ENCODE measurements at regions not wholly inside any gene's neighbourhood (a gene's known extent, or its start where the extent isn't known, plus 50 kb on each side); places are given as distances from the start of the nearest gene placed in this dataset.
A peak's percentile ranks its signal among the peaks of the same experiment; 100 is the strongest.
"Not testable (repeated sequence)": the region's sequence is repeated elsewhere in the genome, so short reads cannot be mapped to it uniquely, and the experiment has no call there.

DNA sequence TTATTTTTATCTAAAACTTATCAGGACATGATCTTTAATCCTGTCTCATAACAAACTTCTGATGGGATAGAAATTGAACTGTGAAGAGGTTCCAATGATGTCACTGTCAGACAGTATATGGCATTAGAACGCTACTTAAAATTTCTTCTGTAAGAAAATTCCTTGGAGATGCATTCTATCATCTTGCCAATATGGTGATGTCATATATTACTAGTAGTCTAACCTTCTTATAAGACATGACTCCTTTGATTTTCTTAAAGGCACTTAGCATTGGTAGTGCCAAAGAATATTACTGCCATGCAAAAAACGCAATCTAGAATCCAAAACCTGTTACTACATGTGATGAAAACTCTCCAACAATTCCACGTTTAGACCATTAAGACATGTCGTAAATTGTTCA, 131.1 kb downstream of the SLC25A46 start:
- DNase-seq (ENCODE audit: low read depth in 2 of 2) = no peak

GRCh38 chr5:110872200-110872599, 133.4 kb downstream of the SLC25A46 start:
- no peak for DNase-seq (ENCODE audit: low read depth in 2 of 2)

DNA sequence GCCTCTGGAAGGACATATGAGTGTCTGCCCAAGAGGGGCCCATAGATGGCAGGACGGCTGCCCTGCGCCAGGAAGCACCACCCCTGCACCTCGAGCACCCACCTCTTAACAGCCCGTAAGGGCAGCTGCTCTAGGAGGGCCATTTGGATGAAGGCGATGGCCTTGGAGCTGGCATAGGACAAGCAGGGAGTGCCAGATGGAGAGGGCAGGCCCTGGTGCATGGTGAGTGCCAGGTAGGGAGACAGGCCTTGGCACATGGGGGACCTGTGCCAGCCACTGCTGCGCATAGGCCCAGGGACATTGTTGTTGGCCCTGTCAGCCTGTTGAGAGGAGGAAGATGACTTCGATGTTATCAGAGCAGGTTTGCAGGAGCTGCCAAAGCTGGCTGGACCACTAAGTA, 134.2 kb downstream of the SLC25A46 start:
- DNase-seq (ENCODE audit: low read depth in 2 of 2) = no peak

DNA sequence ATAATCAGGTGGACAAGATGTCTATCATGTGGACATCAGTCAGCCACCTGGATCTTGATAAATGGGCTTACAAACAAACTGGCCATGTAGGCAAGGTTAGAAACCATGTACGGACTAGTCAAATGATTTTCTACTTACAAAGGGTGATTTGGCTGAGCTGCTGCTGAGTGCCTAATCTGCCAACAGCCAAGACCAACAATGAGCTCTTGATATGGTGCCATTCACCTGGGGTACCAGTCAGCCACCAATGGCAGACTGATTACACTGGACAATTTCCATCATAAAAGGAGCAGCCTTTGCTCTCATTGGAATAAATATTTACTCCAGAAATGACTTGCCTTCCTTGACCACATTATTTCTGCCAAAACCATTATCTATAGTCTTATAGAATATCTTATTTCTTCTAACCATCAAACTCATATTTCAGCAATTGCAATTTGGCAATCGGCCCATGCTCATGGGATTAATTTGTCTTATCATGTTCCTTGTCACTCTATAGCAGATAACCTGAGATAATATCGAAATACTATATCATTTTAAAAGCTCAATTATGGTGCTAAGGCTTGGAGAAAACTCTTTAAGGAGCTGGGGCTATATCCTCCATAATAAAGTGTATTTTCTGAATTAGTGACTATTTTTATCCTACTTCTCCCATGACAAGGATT, 135.1 kb downstream of the SLC25A46 start:
- DNase-seq (ENCODE audit: low read depth in 2 of 2) = no peak

DNA sequence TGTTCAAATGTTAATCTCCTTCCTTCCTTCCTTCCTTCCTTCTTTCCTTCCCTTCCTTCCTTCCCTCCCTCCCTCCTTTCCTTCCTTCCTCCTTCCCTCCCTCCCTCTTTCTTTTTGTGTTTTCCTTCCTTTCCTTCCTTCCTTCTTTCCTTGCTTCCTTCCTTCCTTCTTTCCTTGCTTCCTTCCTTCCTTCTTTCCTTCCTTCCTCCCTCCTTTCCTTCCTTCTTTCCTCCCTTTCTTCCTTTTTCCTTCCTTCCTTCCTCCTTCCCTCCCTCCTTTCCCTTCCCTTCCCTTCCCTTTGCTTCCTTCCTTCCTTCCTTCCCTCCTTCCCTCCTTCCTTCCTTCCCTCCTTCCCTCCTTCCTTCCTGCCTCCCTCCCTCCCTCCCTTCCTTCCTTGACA, 136.3 kb downstream of the SLC25A46 start:
- not testable (repeated sequence) for DNase-seq (ENCODE audit: low read depth in 2 of 2)

- no peak for DNase-seq (ENCODE audit: low read depth in 2 of 2)
These were observed 139.3 kb downstream of the SLC25A46 start for GRCh38 chr5:110878115-110878514.

GRCh38 chr5:110879675-110880074, 140.9 kb downstream of the SLC25A46 start:
- no peak for DNase-seq (ENCODE audit: low read depth in 2 of 2)

- DNase-seq (ENCODE audit: low read depth in 2 of 2) = peak; percentile 50 to 58
These were observed 141.6 kb downstream of the SLC25A46 start for GRCh38 chr5:110880413-110880812.

GRCh38 chr5:110884005-110884404, 145.2 kb downstream of the SLC25A46 start:
- no peak for DNase-seq (ENCODE audit: low read depth in 2 of 2)

DNA sequence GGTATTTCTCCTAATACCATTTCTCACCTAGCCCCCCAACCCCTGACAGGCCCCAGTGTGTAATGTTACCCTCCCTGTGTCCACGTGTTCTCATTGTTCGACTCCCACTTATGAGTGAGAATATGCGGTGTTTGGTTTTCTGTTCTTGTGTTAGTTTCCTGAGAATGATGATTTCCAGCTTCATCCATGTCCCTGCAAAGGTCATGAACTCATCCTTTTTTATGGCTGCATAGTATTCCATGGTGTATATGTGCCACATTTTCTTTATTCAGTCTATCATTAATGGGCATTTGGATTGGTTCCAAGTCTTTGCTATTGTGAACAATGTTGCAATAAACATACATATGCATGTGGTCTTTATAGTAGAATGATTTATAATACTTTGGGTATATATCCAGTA, 148.4 kb downstream of the SLC25A46 start:
- DNase-seq (ENCODE audit: low read depth in 2 of 2) = not testable (repeated sequence)

- not testable (repeated sequence) for DNase-seq (ENCODE audit: low read depth in 2 of 2)
These were observed 155.2 kb downstream of the SLC25A46 start for GRCh38 chr5:110893854-110894483.

GRCh38 chr5:110894805-110895204, 156.0 kb downstream of the SLC25A46 start:
- DNase-seq (ENCODE audit: low read depth in 2 of 2) = no peak

GRCh38 chr5:110896901-110897300, 158.1 kb downstream of the SLC25A46 start:
- DNase-seq (ENCODE audit: low read depth in 2 of 2) = peak; percentile 55 to 56

GRCh38 chr5:110899566-110900412, 161.0 kb downstream of the SLC25A46 start:
- DNase-seq (ENCODE audit: low read depth in 2 of 2) = no peak

- peak; percentile 72 for DNase-seq (ENCODE audit: low read depth in 2 of 2)
These were observed 162.0 kb downstream of the SLC25A46 start for GRCh38 chr5:110900829-110901228.

- no peak for DNase-seq (ENCODE audit: low read depth in 2 of 2)
These were observed 165.2 kb downstream of the SLC25A46 start for GRCh38 chr5:110903966-110904365.

DNA sequence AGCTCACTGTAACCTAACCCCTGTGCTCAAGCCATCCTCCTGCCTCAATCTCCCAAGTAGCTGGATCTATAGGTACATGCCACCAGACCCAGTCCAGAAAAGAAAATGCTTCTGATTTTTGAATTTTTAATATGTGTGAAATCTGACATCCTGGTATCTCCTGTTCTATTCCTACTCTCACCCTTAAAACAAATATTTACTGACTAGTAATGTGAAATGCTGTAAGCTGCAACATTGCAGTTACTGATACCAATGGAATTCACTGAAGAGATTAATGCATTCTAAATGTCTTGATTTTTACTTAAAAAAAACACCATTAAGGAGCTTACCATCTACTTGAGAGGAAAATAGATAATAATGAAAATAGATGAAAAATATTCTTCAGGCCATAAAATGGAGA, 162.7 kb upstream of the TSLP start:
- DNase-seq (ENCODE audit: low read depth in 2 of 2) = no peak

GRCh38 chr5:110909415-110909814, 162.1 kb upstream of the TSLP start:
- no peak for DNase-seq (ENCODE audit: low read depth in 2 of 2)

DNA sequence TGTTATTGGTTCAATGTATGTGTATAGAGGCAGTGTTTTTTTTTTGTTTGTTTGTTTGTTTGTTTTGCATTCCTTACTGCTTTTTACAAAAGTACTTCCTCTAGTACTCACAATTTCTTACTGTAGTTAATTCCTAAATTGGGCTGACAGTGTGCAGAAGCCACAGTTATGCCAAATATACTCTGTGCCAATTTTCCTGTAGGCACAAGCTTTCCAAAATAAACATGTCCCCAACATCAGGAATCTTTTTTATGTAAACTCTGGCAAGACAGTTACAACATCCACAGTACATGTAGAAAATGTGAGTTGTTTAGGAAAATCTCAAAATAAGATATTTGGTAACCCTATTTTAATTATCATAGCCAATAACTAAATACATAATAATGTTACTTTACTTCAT, 161.6 kb upstream of the TSLP start:
- DNase-seq (ENCODE audit: low read depth in 2 of 2) = no peak

DNA sequence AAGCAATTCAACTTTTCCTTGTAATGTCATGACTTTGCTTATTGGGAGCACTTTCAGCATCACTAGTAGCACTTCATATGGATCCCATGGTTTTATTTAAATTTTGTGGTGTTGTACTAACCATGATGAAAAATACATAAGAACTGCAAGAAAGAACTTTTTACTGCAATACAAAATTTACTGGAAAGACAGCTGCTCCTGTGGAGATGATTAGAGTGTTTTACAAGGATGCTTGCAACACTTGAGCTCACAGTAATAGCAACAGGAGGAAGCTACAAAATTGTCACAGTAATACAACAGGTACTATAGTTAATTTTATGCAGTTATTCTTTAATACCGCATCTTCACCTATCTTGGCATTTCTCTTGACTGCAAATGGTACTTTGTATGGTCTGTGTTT, 158.3 kb upstream of the TSLP start:
- no peak for DNase-seq (ENCODE audit: low read depth in 2 of 2)

- DNase-seq (ENCODE audit: low read depth in 2 of 2) = peak; percentile 83 to 84
These were observed 155.0 kb upstream of the TSLP start for GRCh38 chr5:110916381-110917049.
